ENCODE measurements at regions not wholly inside any gene's neighbourhood (a gene's known extent, or its start where the extent isn't known, plus 50 kb on each side); places are given as distances from the start of the nearest gene placed in this dataset.

GRCh38 chr7:156139633-156140032, 327.4 kb upstream of the SHH start:
- TF ChIP-seq CTCF (IDR thresholded peaks at IDR 0.05; ENCODE audit: insufficient read depth, low read depth, low read length): no peak
- TF ChIP-seq EZH2 (IDR thresholded peaks at IDR 0.05; ENCODE audit: insufficient read depth, low read length): no peak
